COLO829 (cell line): ENCODE measurements at regions not wholly inside any gene's neighbourhood (a gene's known extent, or its start where the extent isn't known, plus 50 kb on each side); places are given as distances from the start of the nearest gene placed in this dataset.

Source experiments
- DNase-seq: peaks from one replicate; pipeline ENCODE4 v3.0.0; 2012; ENCODE audit warnings: low spot score

- DNase-seq: peak; percentile 60
These were observed 76.4 kb downstream of the CXXC4 start for GRCh38 chr4:104418286-104418685.

GRCh38 chr4:104417357-104417882 lies 77.3 kb downstream of the CXXC4 start:
- DNase-seq: no peak

GRCh38 chr4:104416725-104417356 lies 77.9 kb downstream of the CXXC4 start:
- DNase-seq: no peak

GRCh38 chr4:104413487-104413886 lies 81.2 kb downstream of the CXXC4 start:
- no peak for DNase-seq

GRCh38 chr4:104412344-104412743 lies 82.3 kb downstream of the CXXC4 start:
- no peak for DNase-seq

- DNase-seq: no peak
These were observed 83.2 kb downstream of the CXXC4 start for GRCh38 chr4:104411502-104411901.

- no peak for DNase-seq
These were observed 85.8 kb downstream of the CXXC4 start for GRCh38 chr4:104408878-104409277.

- no peak for DNase-seq
These were observed 90.3 kb downstream of the CXXC4 start for GRCh38 chr4:104404361-104404760.

GRCh38 chr4:104395168-104395614 lies 99.5 kb downstream of the CXXC4 start:
- DNase-seq: no peak

- peak; percentile 29 for DNase-seq
These were observed 100.1 kb downstream of the CXXC4 start for GRCh38 chr4:104394406-104395167.

- peak; percentile 28 for DNase-seq
These were observed 100.9 kb downstream of the CXXC4 start for GRCh38 chr4:104393655-104394324.

- no peak for DNase-seq
These were observed 109.0 kb downstream of the CXXC4 start for GRCh38 chr4:104385713-104386112.

GRCh38 chr4:104382961-104383360 lies 111.7 kb downstream of the CXXC4 start:
- no peak for DNase-seq

- no peak for DNase-seq
These were observed 113.0 kb downstream of the CXXC4 start for GRCh38 chr4:104381729-104382128.

GRCh38 chr4:104365618-104366017 lies 129.1 kb downstream of the CXXC4 start:
- no peak for DNase-seq

- DNase-seq: no peak
These were observed 141.2 kb downstream of the CXXC4 start for GRCh38 chr4:104353481-104353880.

- DNase-seq: no peak
These were observed 142.5 kb downstream of the CXXC4 start for GRCh38 chr4:104352211-104352610.

GRCh38 chr4:104351706-104352105 lies 143.0 kb downstream of the CXXC4 start:
- DNase-seq: no peak

- DNase-seq: no peak
These were observed 149.0 kb downstream of the CXXC4 start for GRCh38 chr4:104345598-104346242.

GRCh38 chr4:104344342-104344980 lies 150.2 kb downstream of the CXXC4 start:
- no peak for DNase-seq

- DNase-seq: no peak
These were observed 160.3 kb downstream of the CXXC4 start for GRCh38 chr4:104334410-104334809.
